Thyroid gland (tissue), 4 donors: ENCODE measurements at regions not wholly inside any gene's neighbourhood (a gene's known extent, or its start where the extent isn't known, plus 50 kb on each side); places are given as distances from the start of the nearest gene placed in this dataset.

ENCODE experiments used
- DNase-seq, 2 donors: peaks; one replicate each; pipeline ENCODE4 v3.0.0-alpha.2; 2019
- H3K27ac ChIP-seq, 3 donors: fragments of 200-600 bp; sonication (generic); 1 replicate in 2 of 3; 2 replicates in 1 of 3; pipeline ENCODE4 v1.5.1; 2016 to 2019; ENCODE audit warnings: mild to moderate bottlenecking in 1 of 3, moderate library complexity in 1 of 3
- H3K27me3 ChIP-seq: fragments of 200-600 bp; sonication (generic); one replicate; pipeline ENCODE4 v1.5.1; 2019
- H3K36me3 ChIP-seq, 2 donors: fragments of 200-600 bp; sonication (generic); one replicate each; pipeline ENCODE4 v1.5.1; 2016 to 2019
- H3K4me1 ChIP-seq, 2 donors: fragments of 200-600 bp; sonication (generic); one replicate each; pipeline ENCODE4 v1.5.1; 2017 to 2019
- H3K4me3 ChIP-seq, 3 donors: fragments of 200-600 bp; sonication (generic); replicated peaks in 1 of 3; 1 replicate in 2 of 3; 2 replicates in 1 of 3; pipeline ENCODE4 v1.5.1; 2016; ENCODE audit warnings: mild to moderate bottlenecking in 1 of 3
- H3K9me3 ChIP-seq: fragments of 200-600 bp; sonication (generic); one replicate; pipeline ENCODE4 v1.5.1; 2017
- POLR2A ChIP-seq, 2 donors: fragments of 450-650 bp; IDR thresholded peaks; one replicate each; pipeline ENCODE4 v1.6.1; 2017; ENCODE audit warnings: antibody characterized with exemption in 2 of 2, mild to moderate bottlenecking in 2 of 2, moderate library complexity in 1 of 2
- WGBS, 2 donors: methylation state at CpG; one replicate each; pipeline ENCODE4 v1.1.5; 2017; 5-methylcytosine and 5-hydroxymethylcytosine counted together
- intact Hi-C: fragments of 100-400 bp; cut with DNase I; formaldehyde crosslinking; loops from one replicate; pipeline ENCODE4 v1.15.1; 2023
- TF ChIP-seq, protein P1 (sequence below), 6 experiments: fragments of 200-600 bp in 3 of 6; fragments of 450-650 bp in 3 of 6; sonication (generic) in 3 of 6; IDR thresholded peaks; one replicate each; pipeline ENCODE4 v1.5.1; 2016 to 2019; ENCODE audit warnings: antibody characterized with exemption in 6 of 6, mild to moderate bottlenecking in 2 of 6, inconsistent platforms in 1 of 6, moderate library complexity in 1 of 6

DNA sequence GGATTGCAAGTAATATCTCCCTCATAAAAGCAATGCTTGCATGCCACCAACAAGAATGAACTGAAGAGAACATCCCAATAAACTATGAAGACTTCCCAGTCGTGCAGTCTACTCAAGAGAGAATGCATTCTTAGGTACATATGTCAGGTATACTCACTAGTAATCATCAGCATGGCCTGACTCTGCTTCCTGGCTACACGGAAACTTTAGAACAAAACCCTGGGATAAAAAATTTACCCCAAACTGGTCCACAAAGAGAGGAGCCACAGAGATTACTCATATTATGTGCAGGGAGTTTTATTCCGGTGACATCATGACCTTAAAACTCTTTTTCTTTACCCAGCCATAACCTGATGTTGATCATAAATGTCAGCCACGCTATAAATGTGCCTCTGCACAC lies 57.5 kb upstream of the PAPPA start:
- no peak for DNase-seq
- 70 to 78% methylated on average over 4 of the region's 4 CpGs for WGBS, 2 donors

DNA sequence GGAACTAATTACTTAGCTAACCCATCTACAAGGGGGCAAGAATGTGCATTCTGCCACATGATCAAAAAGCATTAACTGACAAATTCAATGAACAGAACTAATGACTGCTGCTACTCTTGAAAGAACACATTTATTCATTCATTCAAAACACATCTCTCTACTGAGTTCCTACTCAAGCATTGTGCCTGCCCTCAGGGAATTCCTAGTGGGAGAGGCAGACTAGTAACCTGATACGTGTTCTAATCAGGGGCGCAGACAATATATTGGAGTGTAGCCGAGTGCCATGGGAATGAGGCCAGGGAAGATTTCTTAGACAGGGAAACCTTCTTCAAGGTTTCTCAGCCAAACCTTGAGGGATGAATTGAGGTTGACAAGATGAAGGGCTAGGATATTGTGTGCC lies 56.7 kb upstream of the PAPPA start:
- H3K27ac ChIP-seq = no peak overlapping the region
- WGBS, 2 donors = 29 to 37% methylated on average over 3 of the region's 3 CpGs

More for the DNA sequence above, 57.5 kb upstream of the PAPPA start:
- Histone ChIP-seq H3K4me1 (no peaks in the 10 kb centered on the region), H3K4me3 (no peak overlapping the region), H3K27ac (no peak overlapping the region), H3K36me3 (no peaks in the 10 kb centered on the region), H3K27me3 (no peaks in the 10 kb centered on the region), H3K9me3 (no peaks in the 10 kb centered on the region)
- intact Hi-C loops = no loop called here
- TF ChIP-seq, protein P1, sequence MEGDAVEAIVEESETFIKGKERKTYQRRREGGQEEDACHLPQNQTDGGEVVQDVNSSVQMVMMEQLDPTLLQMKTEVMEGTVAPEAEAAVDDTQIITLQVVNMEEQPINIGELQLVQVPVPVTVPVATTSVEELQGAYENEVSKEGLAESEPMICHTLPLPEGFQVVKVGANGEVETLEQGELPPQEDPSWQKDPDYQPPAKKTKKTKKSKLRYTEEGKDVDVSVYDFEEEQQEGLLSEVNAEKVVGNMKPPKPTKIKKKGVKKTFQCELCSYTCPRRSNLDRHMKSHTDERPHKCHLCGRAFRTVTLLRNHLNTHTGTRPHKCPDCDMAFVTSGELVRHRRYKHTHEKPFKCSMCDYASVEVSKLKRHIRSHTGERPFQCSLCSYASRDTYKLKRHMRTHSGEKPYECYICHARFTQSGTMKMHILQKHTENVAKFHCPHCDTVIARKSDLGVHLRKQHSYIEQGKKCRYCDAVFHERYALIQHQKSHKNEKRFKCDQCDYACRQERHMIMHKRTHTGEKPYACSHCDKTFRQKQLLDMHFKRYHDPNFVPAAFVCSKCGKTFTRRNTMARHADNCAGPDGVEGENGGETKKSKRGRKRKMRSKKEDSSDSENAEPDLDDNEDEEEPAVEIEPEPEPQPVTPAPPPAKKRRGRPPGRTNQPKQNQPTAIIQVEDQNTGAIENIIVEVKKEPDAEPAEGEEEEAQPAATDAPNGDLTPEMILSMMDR (IDR thresholded peaks at IDR 0.05) = no peak
- no peak for TF ChIP-seq POLR2A (IDR thresholded peaks at IDR 0.05)

DNA sequence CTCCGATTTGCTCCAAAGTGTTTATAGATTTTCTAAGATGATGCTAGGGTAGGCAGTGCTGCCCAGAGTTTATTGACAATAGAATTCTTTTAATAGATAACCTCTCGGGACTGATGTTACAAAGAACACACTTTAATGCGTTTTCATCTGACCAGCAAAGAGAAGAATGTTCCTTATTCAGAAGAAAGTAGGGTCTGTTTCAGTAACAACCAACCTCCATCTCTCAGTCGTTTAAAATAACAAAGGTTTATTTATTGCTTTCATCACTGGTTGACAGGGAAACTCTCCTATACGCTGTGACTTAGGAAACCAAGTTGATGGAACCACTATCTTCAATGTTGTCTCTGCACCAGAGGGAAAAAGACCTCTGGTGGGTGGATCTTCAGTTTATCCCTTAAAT lies 55.1 kb upstream of the PAPPA start:
- TF ChIP-seq POLR2A (IDR thresholded peaks at IDR 0.05) = no peak
- TF ChIP-seq, protein P1 (IDR thresholded peaks at IDR 0.05) = no peak
- no peak for DNase-seq
- H3K9me3 ChIP-seq = no peaks in the 10 kb centered on the region
- intact Hi-C loops = no loop called here
- WGBS, 2 donors = 66 to 71% methylated on average over 5 of the region's 5 CpGs
- no peaks in the 10 kb centered on the region for H3K36me3 ChIP-seq
- no peak overlapping the region for H3K4me3 ChIP-seq
- no peaks in the 10 kb centered on the region for H3K4me1 ChIP-seq
- H3K27me3 ChIP-seq = no peaks in the 10 kb centered on the region
- no peak overlapping the region for H3K27ac ChIP-seq

More for the DNA sequence above, 56.7 kb upstream of the PAPPA start:
- no peak for DNase-seq
- Histone ChIP-seq H3K27me3 (no peaks in the 10 kb centered on the region), H3K4me3 (no peak overlapping the region), H3K9me3 (no peaks in the 10 kb centered on the region), H3K36me3 (no peaks in the 10 kb centered on the region), H3K4me1 (no peaks in the 10 kb centered on the region)
- intact Hi-C loops = no loop called here
- TF ChIP-seq POLR2A (IDR thresholded peaks at IDR 0.05) = no peak
- TF ChIP-seq, protein P1 (IDR thresholded peaks at IDR 0.05) = no peak

DNA sequence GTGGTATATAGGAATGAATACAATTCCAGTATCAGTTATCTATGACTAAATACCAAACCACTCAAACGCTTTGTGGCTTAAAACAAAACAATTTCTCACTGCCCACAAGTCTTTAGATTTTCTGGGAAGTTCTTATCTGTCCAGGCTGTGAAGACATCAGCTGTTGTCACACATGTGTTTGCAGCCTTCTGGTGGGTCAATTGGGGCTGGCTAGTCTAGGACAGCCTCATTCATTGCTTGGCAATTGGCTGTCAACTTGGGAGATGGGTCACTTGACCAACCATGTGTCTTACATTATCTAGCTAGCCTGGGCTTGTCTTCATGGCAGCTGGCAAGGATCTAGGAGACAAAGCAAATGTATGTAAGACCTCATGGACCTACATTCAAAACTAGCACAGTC lies 53.8 kb upstream of the PAPPA start:
- no peak for DNase-seq
- 77 to 78% methylated on average over 1 of the region's 1 CpG for WGBS, 2 donors
- TF ChIP-seq, protein P1 (IDR thresholded peaks at IDR 0.05) = no peak
- TF ChIP-seq POLR2A (IDR thresholded peaks at IDR 0.05) = no peak
- Histone ChIP-seq H3K27me3 (no peaks in the 10 kb centered on the region), H3K4me3 (no peak overlapping the region), H3K9me3 (no peaks in the 10 kb centered on the region), H3K27ac (no peak overlapping the region), H3K36me3 (no peaks in the 10 kb centered on the region), H3K4me1 (no peaks in the 10 kb centered on the region)
- intact Hi-C loops = no loop called here

DNA sequence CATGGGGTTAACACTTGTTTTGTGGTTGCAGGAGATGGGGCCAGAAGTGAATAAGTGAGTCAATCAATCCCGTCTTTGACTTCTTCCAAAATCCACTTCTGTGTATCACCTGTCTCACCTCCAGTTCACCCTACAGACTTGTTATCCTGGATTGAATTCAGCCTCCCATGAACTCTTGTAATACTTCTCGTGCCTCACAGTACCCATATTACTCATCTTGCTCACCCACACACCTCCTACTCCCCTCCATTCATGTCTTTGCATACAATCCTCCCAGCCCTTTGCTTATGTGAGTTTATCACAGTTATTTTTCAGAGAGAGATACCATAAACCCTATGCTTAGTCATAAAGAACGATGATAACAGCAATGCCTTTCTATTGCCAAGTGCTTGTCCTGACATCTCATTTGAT lies 52.9 kb upstream of the PAPPA start:
- Histone ChIP-seq H3K36me3 (no peaks in the 10 kb centered on the region), H3K27ac (no peak overlapping the region), H3K9me3 (no peaks in the 10 kb centered on the region), H3K27me3 (no peaks in the 10 kb centered on the region), H3K4me3 (no peak overlapping the region), H3K4me1 (no peaks in the 10 kb centered on the region)
- WGBS, 2 donors = 75% methylated on average over 3 of the region's 3 CpGs
- no peak for DNase-seq
- intact Hi-C loops = no loop called here
- TF ChIP-seq, protein P1 (IDR thresholded peaks at IDR 0.05) = no peak
- no peak for TF ChIP-seq POLR2A (IDR thresholded peaks at IDR 0.05)
